ENCODE measurements at regions not wholly inside any gene's neighbourhood (a gene's known extent, or its start where the extent isn't known, plus 50 kb on each side); places are given as distances from the start of the nearest gene placed in this dataset.
A peak's percentile ranks its signal among the peaks of the same experiment; 100 is the strongest.
"Not testable (repeated sequence)": the region's sequence is repeated elsewhere in the genome, so short reads cannot be mapped to it uniquely, and the experiment has no call there.

GRCh38 chr3:99313485-99313884, 324.9 kb upstream of the COL8A1 start:
- Mint-ChIP-seq H3K27me3 (ENCODE audit: low read depth, unreplicated experiment) (no peaks in the 10 kb centered on the region), H3K9me3 (ENCODE audit: unreplicated experiment) (peaks cover 11% of the 10 kb centered on the region), H3K4me1 (ENCODE audit: low read depth, unreplicated experiment) (peaks cover 6% of the 10 kb centered on the region), H3K36me3 (ENCODE audit: low read depth, unreplicated experiment) (peaks cover 1% of the 10 kb centered on the region), H3K27ac (ENCODE audit: unreplicated experiment) (no peak overlapping the region), H3K4me3 (ENCODE audit: unreplicated experiment) (no peak overlapping the region)
- Histone ChIP-seq H2AFZ (ENCODE audit: low read depth, low read length) (no peak overlapping the region), H3K9ac (ENCODE audit: low read length) (no peak overlapping the region), H3K4me3 (ENCODE audit: insufficient read depth, low read depth, low read length) (no peak overlapping the region), H3K27ac (ENCODE audit: low read depth, low read length) (no peak overlapping the region), H3K9me3 (ENCODE audit: insufficient read depth, low read depth, low read length) (no peaks in the 10 kb centered on the region), H4K20me1 (ENCODE audit: insufficient read depth, low read length) (no peaks in the 10 kb centered on the region), H3K4me1 (ENCODE audit: insufficient read depth, low read length) (peaks cover 3% of the 10 kb centered on the region), H3K79me2 (ENCODE audit: insufficient read depth, low read length) (no peaks in the 10 kb centered on the region), H3K27me3 (ENCODE audit: insufficient read depth, low read length) (no peaks in the 10 kb centered on the region), H3K36me3 (ENCODE audit: insufficient read depth, low read length) (no peaks in the 10 kb centered on the region), H3K4me2 (ENCODE audit: low read length) (no peak overlapping the region)
- TF ChIP-seq EZH2 (IDR thresholded peaks at IDR 0.05; ENCODE audit: insufficient read depth, low read length) = no peak
- TF ChIP-seq CTCF (IDR thresholded peaks at IDR 0.05; ENCODE audit: insufficient read depth, low read depth, low read length) = no peak
- DNase-seq (ENCODE audit: low read depth) = peak; percentile 22
- FAIRE-seq = no peak

- Mint-ChIP-seq H3K4me1 (ENCODE audit: low read depth, unreplicated experiment) (peaks cover 6% of the 10 kb centered on the region), H3K27ac (ENCODE audit: unreplicated experiment) (no peak overlapping the region), H3K27me3 (ENCODE audit: low read depth, unreplicated experiment) (peaks cover 4% of the 10 kb centered on the region), H3K36me3 (ENCODE audit: low read depth, unreplicated experiment) (no peaks in the 10 kb centered on the region), H3K4me3 (ENCODE audit: unreplicated experiment) (no peak overlapping the region), H3K9me3 (ENCODE audit: unreplicated experiment) (peaks cover 4% of the 10 kb centered on the region)
- Histone ChIP-seq H3K27ac (ENCODE audit: low read depth, low read length) (no peak overlapping the region), H3K4me2 (ENCODE audit: low read length) (no peak overlapping the region), H4K20me1 (ENCODE audit: insufficient read depth, low read length) (no peaks in the 10 kb centered on the region), H3K4me1 (ENCODE audit: insufficient read depth, low read length) (no peaks in the 10 kb centered on the region), H3K36me3 (ENCODE audit: insufficient read depth, low read length) (no peaks in the 10 kb centered on the region), H3K4me3 (ENCODE audit: insufficient read depth, low read depth, low read length) (no peak overlapping the region), H2AFZ (ENCODE audit: low read depth, low read length) (no peak overlapping the region), H3K9ac (ENCODE audit: low read length) (no peak overlapping the region), H3K27me3 (ENCODE audit: insufficient read depth, low read length) (no peaks in the 10 kb centered on the region), H3K9me3 (ENCODE audit: insufficient read depth, low read depth, low read length) (no peaks in the 10 kb centered on the region), H3K79me2 (ENCODE audit: insufficient read depth, low read length) (no peaks in the 10 kb centered on the region)
- DNase-seq (ENCODE audit: low read depth) (no peak), FAIRE-seq (no peak)
- TF ChIP-seq CTCF (IDR thresholded peaks at IDR 0.05; ENCODE audit: insufficient read depth, low read depth, low read length) (no peak), EZH2 (IDR thresholded peaks at IDR 0.05; ENCODE audit: insufficient read depth, low read length) (no peak)
Observed at GRCh38 chr3:99298661-99299060, 339.7 kb upstream of the COL8A1 start.

- TF ChIP-seq CTCF (IDR thresholded peaks at IDR 0.05; ENCODE audit: insufficient read depth, low read depth, low read length) (no peak), EZH2 (IDR thresholded peaks at IDR 0.05; ENCODE audit: insufficient read depth, low read length) (no peak)
- Histone ChIP-seq H3K79me2 (ENCODE audit: insufficient read depth, low read length) (no peaks in the 10 kb centered on the region), H3K9ac (ENCODE audit: low read length) (no peak overlapping the region), H3K9me3 (ENCODE audit: insufficient read depth, low read depth, low read length) (no peaks in the 10 kb centered on the region), H3K27me3 (ENCODE audit: insufficient read depth, low read length) (no peaks in the 10 kb centered on the region), H3K36me3 (ENCODE audit: insufficient read depth, low read length) (no peaks in the 10 kb centered on the region), H3K4me3 (ENCODE audit: insufficient read depth, low read depth, low read length) (no peak overlapping the region), H2AFZ (ENCODE audit: low read depth, low read length) (no peak overlapping the region), H4K20me1 (ENCODE audit: insufficient read depth, low read length) (no peaks in the 10 kb centered on the region), H3K4me2 (ENCODE audit: low read length) (no peak overlapping the region), H3K4me1 (ENCODE audit: insufficient read depth, low read length) (no peaks in the 10 kb centered on the region), H3K27ac (ENCODE audit: low read depth, low read length) (no peak overlapping the region)
- H3K4me1 Mint-ChIP-seq (ENCODE audit: low read depth, unreplicated experiment) = peaks cover 6% of the 10 kb centered on the region
- no peaks in the 10 kb centered on the region for H3K36me3 Mint-ChIP-seq (ENCODE audit: low read depth, unreplicated experiment)
- H3K4me3 Mint-ChIP-seq (ENCODE audit: unreplicated experiment) = no peak overlapping the region
- no peaks in the 10 kb centered on the region for H3K27me3 Mint-ChIP-seq (ENCODE audit: low read depth, unreplicated experiment)
- DNase-seq (ENCODE audit: low read depth) (no peak), FAIRE-seq (no peak)
- no peak overlapping the region for H3K27ac Mint-ChIP-seq (ENCODE audit: unreplicated experiment)
- H3K9me3 Mint-ChIP-seq (ENCODE audit: unreplicated experiment) = no peaks in the 10 kb centered on the region
Observed at GRCh38 chr3:99295836-99296235, 342.6 kb upstream of the COL8A1 start.

GRCh38 chr3:99294092-99294491, 344.3 kb upstream of the COL8A1 start:
- H3K4me3 ChIP-seq (ENCODE audit: insufficient read depth, low read depth, low read length); H3K36me3 Mint-ChIP-seq (ENCODE audit: low read depth, unreplicated experiment); H2AFZ ChIP-seq (ENCODE audit: low read depth, low read length); H3K27ac Mint-ChIP-seq (ENCODE audit: unreplicated experiment); H3K4me1 ChIP-seq (ENCODE audit: insufficient read depth, low read length); H3K9me3 Mint-ChIP-seq (ENCODE audit: unreplicated experiment); H3K9ac ChIP-seq (ENCODE audit: low read length); DNase-seq (ENCODE audit: low read depth); H3K36me3 ChIP-seq (ENCODE audit: insufficient read depth, low read length); H3K4me3 Mint-ChIP-seq (ENCODE audit: unreplicated experiment); H3K4me1 Mint-ChIP-seq (ENCODE audit: low read depth, unreplicated experiment); H3K27me3 ChIP-seq (ENCODE audit: insufficient read depth, low read length); FAIRE-seq; H4K20me1 ChIP-seq (ENCODE audit: insufficient read depth, low read length); H3K9me3 ChIP-seq (ENCODE audit: insufficient read depth, low read depth, low read length); H3K27ac ChIP-seq (ENCODE audit: low read depth, low read length); H3K79me2 ChIP-seq (ENCODE audit: insufficient read depth, low read length); H3K27me3 Mint-ChIP-seq (ENCODE audit: low read depth, unreplicated experiment): not testable (repeated sequence)
- peak overlapping the region; percentile 25 for H3K4me2 ChIP-seq (ENCODE audit: low read length)
